ENCODE measurements at regions not wholly inside any gene's neighbourhood (a gene's known extent, or its start where the extent isn't known, plus 50 kb on each side); places are given as distances from the start of the nearest gene placed in this dataset.

DNA sequence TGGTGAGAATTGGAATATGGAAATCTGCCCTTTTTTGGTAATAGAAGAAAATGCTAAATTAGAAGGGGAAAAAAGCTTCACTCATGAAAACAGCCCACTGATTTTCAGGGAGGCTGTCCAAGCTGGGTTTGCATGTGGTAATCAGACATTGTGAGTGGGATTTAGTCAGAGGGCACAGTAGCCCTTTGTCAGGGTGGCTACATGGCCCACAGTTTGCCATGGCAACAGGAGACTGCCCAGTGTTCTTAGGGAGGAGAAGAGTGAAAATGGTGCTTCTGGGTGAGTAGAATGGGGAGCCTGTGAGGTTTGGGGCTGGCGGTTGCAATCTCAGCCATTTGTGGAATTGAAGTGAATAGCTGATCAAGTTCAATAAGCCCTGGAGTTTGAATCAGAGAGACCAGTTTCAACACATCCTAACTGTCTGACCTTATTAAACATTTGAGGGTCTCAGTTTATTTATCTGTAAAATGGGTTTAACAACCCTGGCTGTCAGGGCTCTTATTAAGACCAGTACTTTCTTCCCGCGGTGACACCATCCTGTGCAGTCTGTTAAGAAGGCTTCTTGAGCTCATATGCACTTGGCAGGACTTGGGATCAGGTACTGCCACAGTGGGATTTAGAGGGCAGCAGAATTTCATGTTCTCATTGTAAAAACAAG is 107.6 kb upstream of the TNC start:
- Mint-ChIP-seq H3K4me1 (no peaks in the 10 kb centered on the region), H3K27ac (no peak overlapping the region), H3K4me3 (no peak overlapping the region), H3K9me3 (no peaks in the 10 kb centered on the region), H3K36me3 (no peaks in the 10 kb centered on the region), H3K27me3 (peaks cover 27% of the 10 kb centered on the region)
- no peak for DNase-seq

DNA sequence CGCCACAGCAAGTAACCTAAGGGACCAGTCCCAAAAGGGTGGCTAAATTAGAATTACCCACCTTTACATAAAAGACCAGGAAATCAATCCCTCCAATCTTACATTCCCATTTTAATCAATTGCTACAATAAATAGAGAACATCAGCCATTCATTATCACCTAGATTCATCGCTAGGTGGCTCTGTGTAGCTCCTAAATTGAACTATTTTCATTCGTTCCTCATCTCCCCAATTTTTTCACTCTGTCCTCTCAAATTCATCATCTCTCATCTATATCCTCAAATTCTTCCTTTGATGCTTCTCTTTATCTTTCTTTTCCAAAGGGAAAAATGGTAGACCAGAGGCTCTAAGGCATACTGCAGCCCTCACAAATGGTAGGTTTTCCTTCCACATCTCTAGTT is 108.2 kb upstream of the TNC start:
- no peaks in the 10 kb centered on the region for H3K36me3 Mint-ChIP-seq
- no peak for DNase-seq
- no peak overlapping the region for H3K27ac Mint-ChIP-seq
- no peaks in the 10 kb centered on the region for H3K9me3 Mint-ChIP-seq
- H3K27me3 Mint-ChIP-seq = peaks cover 30% of the 10 kb centered on the region
- H3K4me3 Mint-ChIP-seq = no peak overlapping the region
- no peaks in the 10 kb centered on the region for H3K4me1 Mint-ChIP-seq

GRCh38 chr9:115229496-115229895 is 111.5 kb upstream of the TNC start:
- no peak overlapping the region for H3K27ac Mint-ChIP-seq
- H3K4me3 Mint-ChIP-seq = no peak overlapping the region
- H3K27me3 Mint-ChIP-seq = peaks cover 15% of the 10 kb centered on the region
- H3K4me1 Mint-ChIP-seq = no peaks in the 10 kb centered on the region
- no peaks in the 10 kb centered on the region for H3K36me3 Mint-ChIP-seq
- DNase-seq = no peak
- no peaks in the 10 kb centered on the region for H3K9me3 Mint-ChIP-seq

DNA sequence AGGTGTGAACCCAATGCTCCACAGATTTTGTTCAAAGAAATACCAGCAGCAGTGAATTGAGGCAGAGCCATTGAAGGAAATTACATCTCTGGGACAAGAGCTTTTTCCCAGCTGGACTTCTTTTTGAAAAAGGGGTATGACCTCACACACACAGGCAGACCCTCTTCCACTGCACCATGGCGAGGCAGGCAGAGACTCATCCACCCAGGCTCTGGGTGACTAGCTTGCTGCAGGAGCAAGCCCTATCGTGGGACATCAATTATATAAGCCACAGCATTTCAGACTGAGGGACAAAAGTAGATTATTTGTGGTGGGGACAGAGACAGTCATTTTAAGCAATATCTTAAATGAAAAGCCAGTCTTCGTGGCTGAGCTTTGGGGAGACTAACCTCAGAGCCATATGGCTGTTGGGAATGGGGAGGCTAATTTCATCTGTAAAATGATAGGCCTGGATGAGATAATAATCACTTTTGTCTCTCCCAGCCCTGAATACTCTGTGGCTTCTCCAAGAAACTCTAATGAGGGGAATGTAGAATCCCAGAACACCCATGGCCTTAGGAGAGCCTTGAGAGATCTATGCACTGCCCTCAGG is 113.1 kb upstream of the TNC start:
- H3K27me3 Mint-ChIP-seq = peaks cover 13% of the 10 kb centered on the region
- H3K9me3 Mint-ChIP-seq = no peaks in the 10 kb centered on the region
- no peaks in the 10 kb centered on the region for H3K36me3 Mint-ChIP-seq
- no peak overlapping the region for H3K27ac Mint-ChIP-seq
- DNase-seq = no peak
- no peaks in the 10 kb centered on the region for H3K4me1 Mint-ChIP-seq
- no peak overlapping the region for H3K4me3 Mint-ChIP-seq

DNA sequence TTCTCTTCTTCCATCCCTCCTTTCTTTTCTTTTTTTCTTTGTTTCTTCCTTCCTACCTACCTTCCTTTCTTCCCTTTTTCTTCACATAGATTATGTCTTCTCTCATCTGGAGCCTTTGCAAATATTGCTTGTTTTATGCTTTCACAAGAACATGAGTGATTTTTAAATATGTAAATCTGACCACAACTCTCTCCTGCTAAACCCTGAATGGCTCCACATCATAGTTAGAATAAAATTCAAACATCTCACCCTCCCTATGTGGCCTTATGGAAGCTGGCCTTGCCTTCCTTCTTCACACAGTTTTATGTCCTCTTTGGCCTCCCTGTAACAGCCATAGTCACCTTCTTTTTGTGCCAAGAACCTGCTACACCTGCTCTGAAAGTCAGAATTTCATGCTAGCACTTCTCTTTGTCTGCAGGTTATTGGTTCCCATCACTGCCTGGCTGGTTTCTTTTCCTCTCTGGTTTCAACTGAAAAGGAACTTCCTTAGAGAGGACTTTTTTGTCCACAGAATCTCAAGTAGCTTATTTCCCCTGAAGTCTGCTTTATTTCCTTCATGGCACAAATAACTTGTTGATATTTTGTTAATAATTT is 114.3 kb upstream of the TNC start:
- H3K9me3 Mint-ChIP-seq = no peaks in the 10 kb centered on the region
- no peak overlapping the region for H3K4me3 Mint-ChIP-seq
- H3K27me3 Mint-ChIP-seq = peaks cover 21% of the 10 kb centered on the region
- no peaks in the 10 kb centered on the region for H3K36me3 Mint-ChIP-seq
- H3K4me1 Mint-ChIP-seq = no peaks in the 10 kb centered on the region
- no peak for DNase-seq
- H3K27ac Mint-ChIP-seq = no peak overlapping the region

GRCh38 chr9:115234094-115234493 is 116.1 kb upstream of the TNC start:
- no peak for DNase-seq
- no peak overlapping the region for H3K4me3 Mint-ChIP-seq

GRCh38 chr9:115235221-115235620 is 117.3 kb upstream of the TNC start:
- H3K9me3 Mint-ChIP-seq = no peaks in the 10 kb centered on the region
- peaks cover 21% of the 10 kb centered on the region for H3K27me3 Mint-ChIP-seq
- H3K4me1 Mint-ChIP-seq = no peaks in the 10 kb centered on the region
- H3K27ac Mint-ChIP-seq = no peak overlapping the region
- no peak for DNase-seq
- no peaks in the 10 kb centered on the region for H3K36me3 Mint-ChIP-seq
- no peak overlapping the region for H3K4me3 Mint-ChIP-seq

More at GRCh38 chr9:115234094-115234493, 116.1 kb upstream of the TNC start:
- no peaks in the 10 kb centered on the region for H3K36me3 Mint-ChIP-seq
- H3K27me3 Mint-ChIP-seq = peaks cover 21% of the 10 kb centered on the region
- H3K9me3 Mint-ChIP-seq = no peaks in the 10 kb centered on the region
- H3K4me1 Mint-ChIP-seq = no peaks in the 10 kb centered on the region
- no peak overlapping the region for H3K27ac Mint-ChIP-seq

DNA sequence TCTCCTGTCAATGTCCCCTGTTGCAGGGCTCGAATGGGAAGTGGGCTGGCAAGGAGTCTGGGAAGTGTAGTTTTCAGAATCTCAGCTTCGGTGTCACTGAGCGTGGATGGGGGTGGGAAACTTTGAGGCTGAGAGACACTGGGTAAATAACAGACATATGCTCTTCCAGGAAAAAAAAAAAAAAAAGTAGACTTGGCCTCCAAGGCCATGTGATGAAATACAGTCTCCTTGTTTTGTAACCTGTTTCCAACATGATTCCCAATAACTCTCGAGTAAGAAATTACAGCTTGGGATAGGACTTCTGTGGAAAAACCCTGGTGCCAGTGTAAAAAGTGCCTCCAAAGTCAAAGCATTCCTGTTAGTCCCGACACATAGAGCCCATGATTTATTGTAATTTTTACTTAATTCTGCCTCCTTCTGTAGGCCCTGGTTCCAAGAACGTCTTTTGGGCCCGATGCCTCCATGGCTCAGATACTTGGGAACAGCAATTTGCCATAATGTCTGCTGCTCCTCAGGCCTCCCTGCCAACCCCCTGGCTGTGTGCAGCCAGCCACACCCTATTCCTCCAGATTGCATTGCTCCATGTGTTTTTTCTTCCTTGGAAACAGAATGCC is 119.5 kb upstream of the TNC start:
- DNase-seq = no peak
- Mint-ChIP-seq H3K36me3 (no peaks in the 10 kb centered on the region), H3K4me3 (no peak overlapping the region), H3K27me3 (peaks cover 17% of the 10 kb centered on the region), H3K4me1 (no peaks in the 10 kb centered on the region), H3K27ac (no peak overlapping the region), H3K9me3 (no peaks in the 10 kb centered on the region)

DNA sequence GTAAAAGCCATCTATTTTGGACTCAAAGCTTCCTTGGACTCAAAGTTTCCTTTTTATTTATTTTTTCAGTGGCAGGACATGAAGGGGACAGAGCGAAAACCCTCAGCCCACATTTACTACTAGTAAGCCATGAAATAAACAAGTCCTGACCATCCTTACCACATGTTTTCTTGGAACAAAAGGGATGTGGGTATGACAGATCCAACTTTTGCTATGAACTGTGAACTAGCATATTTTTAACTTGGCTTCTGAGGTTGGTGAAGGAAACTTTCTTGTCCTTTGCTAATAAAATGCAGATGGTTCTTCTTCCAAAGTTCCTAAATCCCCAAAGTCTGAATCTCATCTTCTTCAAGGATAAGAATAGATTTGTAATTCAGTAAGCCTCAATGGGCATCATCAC is 122.7 kb upstream of the TNC start:
- H3K4me3 Mint-ChIP-seq = no peak overlapping the region
- no peak overlapping the region for H3K27ac Mint-ChIP-seq
- H3K27me3 Mint-ChIP-seq = peaks cover 12% of the 10 kb centered on the region
- no peak for DNase-seq
- no peaks in the 10 kb centered on the region for H3K4me1 Mint-ChIP-seq
- H3K36me3 Mint-ChIP-seq = no peaks in the 10 kb centered on the region
- H3K9me3 Mint-ChIP-seq = no peaks in the 10 kb centered on the region

DNA sequence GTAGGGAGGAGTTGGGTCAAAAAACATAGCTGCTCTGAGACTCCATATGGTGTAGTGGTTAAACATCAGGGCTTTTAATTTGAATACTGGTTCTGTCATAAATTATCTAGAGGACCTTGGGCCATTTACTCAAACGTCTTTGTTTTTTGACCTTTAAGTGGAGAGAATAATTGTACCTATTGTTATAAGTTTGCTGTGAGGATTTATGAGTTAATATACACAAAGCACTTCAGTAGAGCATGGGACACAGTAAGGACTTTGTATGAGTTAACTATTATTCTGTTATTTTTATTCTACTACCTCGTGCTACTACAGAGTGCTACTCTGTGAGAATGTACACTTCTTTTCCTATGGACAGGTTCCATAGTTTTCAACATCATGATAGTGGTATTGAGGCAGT is 123.7 kb upstream of the TNC start:
- no peaks in the 10 kb centered on the region for H3K36me3 Mint-ChIP-seq
- no peak overlapping the region for H3K27ac Mint-ChIP-seq
- H3K9me3 Mint-ChIP-seq = no peaks in the 10 kb centered on the region
- H3K4me1 Mint-ChIP-seq = no peaks in the 10 kb centered on the region
- DNase-seq = no peak
- peaks cover 10% of the 10 kb centered on the region for H3K27me3 Mint-ChIP-seq
- no peak overlapping the region for H3K4me3 Mint-ChIP-seq

GRCh38 chr9:115249488-115249887 is 131.5 kb upstream of the TNC start:
- Mint-ChIP-seq H3K27me3 (peaks cover 7% of the 10 kb centered on the region), H3K36me3 (no peaks in the 10 kb centered on the region), H3K9me3 (no peaks in the 10 kb centered on the region), H3K4me1 (no peaks in the 10 kb centered on the region), H3K27ac (no peak overlapping the region), H3K4me3 (no peak overlapping the region)
- no peak for DNase-seq

DNA sequence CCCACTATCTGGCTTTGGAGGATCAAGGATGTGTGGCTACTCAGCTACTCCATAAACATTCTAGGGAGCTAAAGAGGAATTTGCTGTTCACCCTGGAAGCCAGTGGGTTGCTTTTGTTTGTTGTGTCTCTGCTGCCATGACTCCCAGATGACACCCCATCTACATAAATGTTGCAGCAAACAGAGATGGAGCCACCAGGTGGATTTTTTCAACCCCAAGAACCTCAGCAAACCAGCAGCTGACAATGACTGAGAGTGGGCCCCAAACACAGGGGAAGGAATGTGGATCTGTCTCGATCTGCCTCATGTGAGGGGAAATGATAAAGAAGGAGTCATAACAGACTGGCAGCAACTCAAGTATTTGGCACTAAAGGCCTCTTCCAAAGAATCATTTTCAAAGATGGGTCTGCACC is 132.7 kb upstream of the TNC start:
- H3K36me3 Mint-ChIP-seq = no peaks in the 10 kb centered on the region
- H3K27ac Mint-ChIP-seq = no peak overlapping the region
- peaks cover 14% of the 10 kb centered on the region for H3K27me3 Mint-ChIP-seq
- no peak for DNase-seq
- H3K4me1 Mint-ChIP-seq = no peaks in the 10 kb centered on the region
- H3K4me3 Mint-ChIP-seq = no peak overlapping the region
- no peaks in the 10 kb centered on the region for H3K9me3 Mint-ChIP-seq

DNA sequence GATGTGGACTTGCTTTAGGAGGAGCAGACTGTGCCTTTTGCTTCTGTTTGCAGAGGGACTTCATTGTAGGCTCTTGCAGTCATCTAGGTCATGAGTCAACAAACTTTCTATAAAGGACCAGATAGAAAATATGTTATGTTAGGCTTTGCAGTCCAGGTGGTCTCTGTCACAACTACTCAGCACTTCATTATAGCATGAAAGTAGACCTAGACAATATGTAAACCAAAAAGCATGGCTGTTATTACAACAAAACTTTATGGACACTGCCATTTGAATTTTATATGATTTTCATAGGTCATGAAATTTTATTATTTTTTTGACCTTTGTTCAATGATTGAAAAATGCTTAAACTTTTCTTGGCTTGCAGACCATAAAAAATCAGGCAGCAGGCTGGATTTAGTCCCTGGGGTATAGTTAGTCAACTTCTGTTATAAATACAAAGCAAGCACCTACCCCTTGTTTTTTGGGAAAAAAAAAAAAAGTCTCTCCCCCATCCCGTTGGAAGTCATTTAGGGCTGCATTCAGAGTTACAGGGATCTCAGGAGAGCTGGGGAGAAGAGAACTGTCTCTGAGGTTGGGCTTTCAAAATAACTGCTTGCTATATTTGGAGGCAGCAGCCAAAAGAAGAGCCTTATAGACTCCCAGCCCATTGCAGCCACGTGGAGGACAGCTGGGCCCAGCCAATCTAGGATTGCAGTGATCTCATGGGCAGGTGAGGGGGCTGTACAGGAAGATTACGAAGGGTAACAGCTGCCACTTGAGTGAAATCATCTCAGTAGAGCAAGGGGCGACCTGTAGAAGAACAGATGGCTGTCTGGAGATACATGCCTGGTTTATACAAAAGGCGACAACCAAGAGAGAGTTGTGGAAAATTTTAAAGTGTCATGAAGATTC is 136.6 kb upstream of the TNC start:
- no peak for DNase-seq
- Mint-ChIP-seq H3K4me1 (no peaks in the 10 kb centered on the region), H3K36me3 (no peaks in the 10 kb centered on the region), H3K27me3 (peaks cover 19% of the 10 kb centered on the region), H3K4me3 (no peak overlapping the region), H3K27ac (no peak overlapping the region), H3K9me3 (no peaks in the 10 kb centered on the region)

DNA sequence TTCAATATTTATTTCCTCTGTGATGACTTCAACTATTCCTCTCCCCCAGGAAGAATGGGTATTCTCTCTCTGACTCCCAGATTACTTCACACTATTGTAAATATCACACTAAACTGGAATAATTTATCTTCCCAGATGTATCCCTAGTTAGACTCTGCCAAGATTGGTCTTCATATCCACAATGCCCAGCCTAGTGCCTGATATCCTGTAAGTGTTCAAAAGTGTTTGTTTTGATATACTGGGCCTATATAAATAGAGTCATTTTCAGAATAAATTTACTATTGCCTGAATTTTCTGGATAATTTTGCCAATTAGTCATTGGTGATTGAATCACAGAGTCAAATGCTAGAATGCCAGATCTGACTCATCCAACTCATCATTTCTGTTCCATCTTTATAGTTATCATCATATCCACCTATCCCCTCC is 143.7 kb upstream of the TNC start:
- no peaks in the 10 kb centered on the region for H3K9me3 Mint-ChIP-seq
- H3K36me3 Mint-ChIP-seq = no peaks in the 10 kb centered on the region
- H3K4me1 Mint-ChIP-seq = no peaks in the 10 kb centered on the region
- H3K4me3 Mint-ChIP-seq = no peak overlapping the region
- no peak for DNase-seq
- peaks cover 9% of the 10 kb centered on the region for H3K27me3 Mint-ChIP-seq
- H3K27ac Mint-ChIP-seq = no peak overlapping the region

DNA sequence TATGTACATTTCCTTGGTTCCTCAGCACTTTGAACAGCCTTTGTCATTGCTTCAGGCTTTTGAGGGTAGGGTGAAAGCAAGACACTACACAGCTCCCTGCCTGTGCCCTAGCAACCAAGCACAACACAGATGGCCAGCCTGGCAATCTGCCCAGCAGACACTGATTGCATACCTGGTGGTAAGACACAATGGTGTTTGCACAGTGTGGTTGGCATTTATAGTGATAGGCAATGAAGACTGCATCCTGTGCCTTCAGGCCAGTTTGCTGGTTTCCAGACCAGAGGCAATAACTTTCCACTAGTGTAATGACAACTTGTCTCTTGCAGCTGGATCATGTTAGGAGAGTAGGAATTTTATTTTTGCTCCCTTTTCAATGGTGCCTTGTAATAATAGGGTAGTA is 144.5 kb upstream of the TNC start:
- Mint-ChIP-seq H3K27me3 (peaks cover 9% of the 10 kb centered on the region), H3K4me1 (no peaks in the 10 kb centered on the region), H3K4me3 (no peak overlapping the region), H3K36me3 (no peaks in the 10 kb centered on the region), H3K27ac (no peak overlapping the region), H3K9me3 (no peaks in the 10 kb centered on the region)
- no peak for DNase-seq
